ENCODE measurements at regions not wholly inside any gene's neighbourhood (a gene's known extent, or its start where the extent isn't known, plus 50 kb on each side); places are given as distances from the start of the nearest gene placed in this dataset.

- DNase-seq: no peak
These were observed 223.1 kb downstream of the GLI2 start for GRCh38 chr2:120958623-120959366.

GRCh38 chr2:120959426-120959825, 223.8 kb downstream of the GLI2 start:
- no peak for DNase-seq

GRCh38 chr2:120960770-120961366, 225.2 kb downstream of the GLI2 start:
- DNase-seq: no peak

GRCh38 chr2:120961396-120961795, 225.7 kb downstream of the GLI2 start:
- no peak for DNase-seq

GRCh38 chr2:120963997-120964705, 228.5 kb downstream of the GLI2 start:
- no peak for DNase-seq

- DNase-seq: no peak
These were observed 229.2 kb downstream of the GLI2 start for GRCh38 chr2:120964819-120965218.

GRCh38 chr2:120966510-120967254, 231.0 kb downstream of the GLI2 start:
- no peak for DNase-seq

- DNase-seq: no peak
These were observed 232.8 kb downstream of the GLI2 start for GRCh38 chr2:120968307-120969015.

- DNase-seq: no peak
These were observed 234.1 kb downstream of the GLI2 start for GRCh38 chr2:120969613-120970355.

GRCh38 chr2:120971866-120972265, 236.2 kb downstream of the GLI2 start:
- DNase-seq: no peak

GRCh38 chr2:120972286-120972685, 236.6 kb downstream of the GLI2 start:
- no peak for DNase-seq

- no peak for DNase-seq
These were observed 237.5 kb downstream of the GLI2 start for GRCh38 chr2:120973196-120973595.

GRCh38 chr2:120974950-120975349, 239.3 kb downstream of the GLI2 start:
- no peak for DNase-seq

- DNase-seq: no peak
These were observed 241.0 kb downstream of the GLI2 start for GRCh38 chr2:120976501-120977307.

GRCh38 chr2:120977582-120978358, 242.1 kb downstream of the GLI2 start:
- no peak for DNase-seq

- no peak for DNase-seq
These were observed 242.8 kb downstream of the GLI2 start for GRCh38 chr2:120978359-120979050.

GRCh38 chr2:120979398-120979797, 243.7 kb downstream of the GLI2 start:
- DNase-seq: no peak

GRCh38 chr2:120979921-120980320, 244.3 kb downstream of the GLI2 start:
- no peak for DNase-seq

GRCh38 chr2:120981443-120981842, 245.8 kb downstream of the GLI2 start:
- DNase-seq: no peak

GRCh38 chr2:120982598-120982997, 246.9 kb downstream of the GLI2 start:
- DNase-seq: no peak

Measured in CD4-positive, alpha-beta T cell treated with Interleukin-15 for 1 hour (primary cell).